Vagina (tissue), 2 donors: ENCODE measurements at regions not wholly inside any gene's neighbourhood (a gene's known extent, or its start where the extent isn't known, plus 50 kb on each side); places are given as distances from the start of the nearest gene placed in this dataset.

Experiments used
- CTCF ChIP-seq, 3 experiments: fragments of 450-650 bp in 2 of 3; fragments of 200-600 bp in 1 of 3; sonication (generic) in 1 of 3; IDR thresholded peaks; one replicate each; pipeline ENCODE4 v1.5.1; 2017 to 2019; ENCODE audit warnings: antibody characterized with exemption in 3 of 3, mild to moderate bottlenecking in 2 of 3, moderate library complexity in 2 of 3
- POLR2AphosphoS5 ChIP-seq, 2 donors: sonication (generic); formaldehyde crosslinking; IDR thresholded peaks; one replicate each; pipeline ENCODE4 v1.9.0; 2017; ENCODE audit warnings: antibody characterized with exemption in 2 of 2, mild to moderate bottlenecking in 2 of 2, low read depth in 1 of 2; ENCODE audit not compliant: insufficient read depth in 1 of 2

- TF ChIP-seq CTCF (IDR thresholded peaks at IDR 0.05) (no peak), POLR2AphosphoS5 (IDR thresholded peaks at IDR 0.05; ENCODE audit: insufficient read depth in 1 of 2, low read depth in 1 of 2) (no peak)
Measured at GRCh38 chr6:85081102-85081501, 316.7 kb upstream of the TBX18 start.
